Adrenal gland (tissue), 9 donors: ENCODE measurements at regions not wholly inside any gene's neighbourhood (a gene's known extent, or its start where the extent isn't known, plus 50 kb on each side); places are given as distances from the start of the nearest gene placed in this dataset.

Experiments
- DNase-seq, 7 donors: peaks; one replicate each; pipeline ENCODE4 v3.0.0-alpha.2; 2019 to 2020
- H3K27ac ChIP-seq, 5 donors: fragments of 200-600 bp; sonication (generic) in 4 of 5; 1 replicate in 3 of 5; 2 replicates in 2 of 5; pipeline versions ENCODE4 v1.5.1 to v1.8.0; 2016 to 2020; ENCODE audit warnings: mild to moderate bottlenecking in 1 of 5
- H3K27me3 ChIP-seq: fragments of 200-600 bp; 2 replicates; pipeline ENCODE4 v1.8.0; 2021
- H3K36me3 ChIP-seq, 2 donors: fragments of 200-600 bp; replicated peaks in 1 of 2; 1 replicate in 1 of 2; 2 replicates in 1 of 2; pipeline versions ENCODE4 v1.5.1 to v1.8.0; 2018 to 2022
- H3K4me1 ChIP-seq, 2 donors: fragments of 200-600 bp; replicated peaks in 1 of 2; 1 replicate in 1 of 2; 2 replicates in 1 of 2; pipeline versions ENCODE4 v1.5.1 to v1.8.0; 2018 to 2021
- H3K4me3 ChIP-seq, 4 donors: fragments of 200-600 bp; sonication (generic) in 3 of 4; one replicate each; pipeline ENCODE4 v1.5.1; 2016 to 2018
- H3K9me3 ChIP-seq, 3 donors: fragments of 200-600 bp; sonication (generic) in 1 of 3; replicated peaks in 1 of 3; 1 replicate in 2 of 3; 2 replicates in 1 of 3; pipeline versions ENCODE4 v1.5.1 to v1.8.0; 2016 to 2021
- CTCF ChIP-seq, 6 experiments: fragments of 450-650 bp in 4 of 6; fragments of 200-600 bp in 2 of 6; sonication (generic) in 1 of 6; IDR thresholded peaks; 1 replicate in 5 of 6; 2 replicates in 1 of 6; pipeline versions ENCODE4 v1.5.1 to v1.8.0; 2016 to 2021; ENCODE audit warnings: antibody characterized with exemption in 6 of 6, mild to moderate bottlenecking in 2 of 6, moderate library complexity in 1 of 6
- POLR2A ChIP-seq, 2 donors: fragments of 450-650 bp; IDR thresholded peaks; one replicate each; pipeline ENCODE4 v1.6.1; 2017; ENCODE audit warnings: antibody characterized with exemption in 2 of 2, mild to moderate bottlenecking in 2 of 2, moderate library complexity in 1 of 2
- WGBS, 4 donors: extraction: QIAGEN DNeasy Blood & Tissue Kit in 2 of 4; methylation state at CpG; one replicate each; pipeline versions ENCODE4 v1.1.5 to v1.1.7; 2013 to 2017; 5-methylcytosine and 5-hydroxymethylcytosine counted together
- intact Hi-C, 2 donors: fragments of 100-400 bp; cut with DNase I; formaldehyde crosslinking; loops; one replicate each; pipeline versions ENCODE4 v1.14.1 to v1.15.0; 2022 to 2023
- donor health status: healthy with polysubstance abuse.
- donor health status: Bipolar disorder and iron deficiency.
- donor health status: DM: yes; HTN: yes; CAD: no.
- donor health status: DM: no; HTN: no; CAD: no.
- donor health status: DM: no; HTN: no; CAD: no.

GRCh38 chr11:92276773-92277172 lies 52.2 kb downstream of the FAT3 start:
- Histone ChIP-seq H3K4me3 (no peak overlapping the region), H3K36me3 (no peaks in the 10 kb centered on the region), H3K27ac (no peak overlapping the region), H3K9me3 (no peaks in the 10 kb centered on the region), H3K4me1 (no peaks in the 10 kb centered on the region), H3K27me3 (no peaks in the 10 kb centered on the region)
- intact Hi-C loops = no loop called here
- 69 to 87% (median 80%) methylated on average over 3 of the region's 3 CpGs for WGBS, 4 donors
- no peak for DNase-seq
- no peak for TF ChIP-seq CTCF (IDR thresholded peaks at IDR 0.05)
- TF ChIP-seq POLR2A (IDR thresholded peaks at IDR 0.05) = no peak

GRCh38 chr11:92277871-92278270 lies 53.3 kb downstream of the FAT3 start:
- TF ChIP-seq CTCF (IDR thresholded peaks at IDR 0.05) = no peak
- no peak for TF ChIP-seq POLR2A (IDR thresholded peaks at IDR 0.05)
- H3K27me3 ChIP-seq = no peaks in the 10 kb centered on the region

GRCh38 chr11:92278791-92279433 lies 54.3 kb downstream of the FAT3 start:
- no peak overlapping the region for H3K27ac ChIP-seq
- 58 to 75% (median 72%) methylated on average over 1 of the region's 1 CpG for WGBS, 4 donors
- H3K4me1 ChIP-seq = no peaks in the 10 kb centered on the region
- H3K27me3 ChIP-seq = no peaks in the 10 kb centered on the region
- no peaks in the 10 kb centered on the region for H3K36me3 ChIP-seq
- DNase-seq = no peak
- intact Hi-C loops = no loop called here
- no peak for TF ChIP-seq POLR2A (IDR thresholded peaks at IDR 0.05)
- TF ChIP-seq CTCF (IDR thresholded peaks at IDR 0.05) = no peak
- no peaks in the 10 kb centered on the region for H3K9me3 ChIP-seq
- no peak overlapping the region for H3K4me3 ChIP-seq

More at GRCh38 chr11:92277871-92278270, 53.3 kb downstream of the FAT3 start:
- 86 to 92% (median 90%) methylated on average over 1 of the region's 1 CpG for WGBS, 4 donors
- H3K4me3 ChIP-seq = no peak overlapping the region
- H3K36me3 ChIP-seq = no peaks in the 10 kb centered on the region
- intact Hi-C loops = no loop called here
- H3K9me3 ChIP-seq = no peaks in the 10 kb centered on the region
- no peak overlapping the region for H3K27ac ChIP-seq
- no peak for DNase-seq
- H3K4me1 ChIP-seq = no peaks in the 10 kb centered on the region

GRCh38 chr11:92284107-92284506 lies 59.5 kb downstream of the FAT3 start:
- no peak for DNase-seq
- WGBS, 4 donors = 68 to 82% (median 77%) methylated on average over 3 of the region's 3 CpGs
- TF ChIP-seq CTCF (IDR thresholded peaks at IDR 0.05) = no peak
- no peak for TF ChIP-seq POLR2A (IDR thresholded peaks at IDR 0.05)
- Histone ChIP-seq H3K27me3 (peaks cover 2% of the 10 kb centered on the region), H3K4me3 (no peak overlapping the region), H3K9me3 (no peaks in the 10 kb centered on the region), H3K4me1 (no peaks in the 10 kb centered on the region), H3K27ac (no peak overlapping the region), H3K36me3 (no peaks in the 10 kb centered on the region)
- intact Hi-C loops = no loop called here
